ENCODE measurements at regions not wholly inside any gene's neighbourhood (a gene's known extent, or its start where the extent isn't known, plus 50 kb on each side); places are given as distances from the start of the nearest gene placed in this dataset.

- no peak for TF ChIP-seq CTCF (IDR thresholded peaks at IDR 0.05; ENCODE audit: low read depth, low read length, poor library complexity, severe bottlenecking)
- no peak for TF ChIP-seq EZH2phosphoT487 (IDR thresholded peaks at IDR 0.05; ENCODE audit: borderline replicate concordance, low read length)
Observed at GRCh38 chr4:152054731-152055130, 293.9 kb upstream of the GATB start.

Data from DOHH2 (cell line).